ENCODE measurements at regions not wholly inside any gene's neighbourhood (a gene's known extent, or its start where the extent isn't known, plus 50 kb on each side); places are given as distances from the start of the nearest gene placed in this dataset.
A peak's percentile ranks its signal among the peaks of the same experiment; 100 is the strongest.

DNA sequence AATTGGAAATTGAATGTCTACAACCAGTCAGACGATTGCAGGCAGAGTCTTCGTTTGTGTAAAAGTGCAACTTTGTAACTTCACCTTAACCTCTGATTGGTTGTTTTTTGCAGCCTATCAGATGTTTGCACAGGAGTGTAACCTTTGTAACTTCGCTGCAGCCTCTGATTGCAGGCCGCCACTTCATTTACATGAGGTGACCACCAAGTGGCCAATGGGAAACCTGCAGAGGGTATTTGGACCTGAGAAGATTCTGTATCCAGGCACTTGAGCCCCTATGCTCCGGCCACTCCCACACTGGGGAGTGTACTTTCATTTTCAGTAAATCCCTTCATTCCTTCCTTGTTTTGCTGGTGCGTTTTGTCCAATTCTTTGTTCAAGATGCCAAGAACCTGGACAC is 68.1 kb upstream of the PFN2 start:
- Histone ChIP-seq H4K8ac (replicated peaks; ENCODE audit: insufficient read length, low read depth, low read length) (no peak overlapping the region), H3K4ac (ENCODE audit: low read depth, low read length) (no peak overlapping the region), H3K9ac (ENCODE audit: extremely low read depth, insufficient read length, low read length) (no peak overlapping the region), H4K91ac (ENCODE audit: insufficient read length, low read depth, low read length) (no peak overlapping the region), H3K14ac (ENCODE audit: insufficient read depth, low read length) (no peak overlapping the region), H3K18ac (ENCODE audit: insufficient read length, low read depth, low read length) (no peak overlapping the region), H3K79me2 (ENCODE audit: insufficient read depth, low read length) (no peaks in the 10 kb centered on the region), H2BK15ac (ENCODE audit: low read depth, low read length) (no peak overlapping the region), H2AK5ac (ENCODE audit: insufficient read length, low read length) (no peak overlapping the region), H3K4me2 (ENCODE audit: insufficient read depth, insufficient read length, low read length) (no peak overlapping the region), H2BK5ac (ENCODE audit: insufficient read length, low read length) (no peak overlapping the region), H2BK120ac (ENCODE audit: low read depth, low read length, poor library complexity, severe bottlenecking) (no peak overlapping the region), H2BK20ac (ENCODE audit: low read depth, low read length, poor library complexity, severe bottlenecking) (no peak overlapping the region), H3K79me1 (ENCODE audit: insufficient read depth, low read depth, low read length, poor library complexity, severe bottlenecking) (no peaks in the 10 kb centered on the region), H3K56ac (ENCODE audit: insufficient read length, low read depth, low read length) (no peak overlapping the region), H3T11ph (ENCODE audit: low read length) (no peak overlapping the region), H4K20me1 (ENCODE audit: control insufficient read depth, insufficient read depth, insufficient read length) (no peaks in the 10 kb centered on the region), H3K27me3 (ENCODE audit: insufficient read depth, low read length) (no peaks in the 10 kb centered on the region), H3K9me3 (ENCODE audit: control insufficient read depth, low read depth, low read length) (no peaks in the 10 kb centered on the region), H4K5ac (ENCODE audit: insufficient read length, low read depth, low read length) (no peak overlapping the region), H3K23ac (ENCODE audit: insufficient read length, low read depth, low read length) (no peak overlapping the region), H3K27ac (ENCODE audit: insufficient read length, low read depth, low read length) (no peak overlapping the region), H2BK12ac (ENCODE audit: insufficient read length, low read depth, low read length) (no peak overlapping the region), H2AFZ (ENCODE audit: low read length) (no peak overlapping the region), H3K23me2 (ENCODE audit: insufficient read length, low read depth, low read length, poor library complexity, severe bottlenecking) (no peaks in the 10 kb centered on the region), H3K4me1 (ENCODE audit: insufficient read depth, low read length) (peaks cover 22% of the 10 kb centered on the region)
- peaks cover 8 to 11% of the 10 kb centered on the region in 2 experiments; a peak in 4 of 5 replicates for H3K9me3 Mint-ChIP-seq
- peaks cover 42% of the 10 kb centered on the region for H3K27me3 Mint-ChIP-seq (ENCODE audit: low read depth)
- H3K27ac Mint-ChIP-seq: no peak overlapping the region
- no CpG with 5 or more reads among the region's 6 CpGs for WGBS (ENCODE audit: extremely low coverage, insufficient read length, low lambda C conversion rate)
- peaks cover 38 to 48% of the 10 kb centered on the region in 2 experiments for H3K4me1 Mint-ChIP-seq
- DNase-seq: peak; percentile 38
- H3K4me3 Mint-ChIP-seq: no peak overlapping the region
- peaks cover 0 to 17% (median 6%) of the 10 kb centered on the region in 3 experiments; a peak in 5 of 7 replicates for H3K36me3 Mint-ChIP-seq (ENCODE audit: insufficient read depth in 1 of 3, low read depth in 3 of 3)
- no peak for TF ChIP-seq CTCF (conservative IDR thresholded peaks at IDR 0.05)
